H1 (cell line): ENCODE measurements at regions not wholly inside any gene's neighbourhood (a gene's known extent, or its start where the extent isn't known, plus 50 kb on each side); places are given as distances from the start of the nearest gene placed in this dataset.

Experiments
- CTCF ChIA-PET: fragments of 300-600 bp; sonication (Branson Sonifier 250); formaldehyde crosslinking; loops from one replicate; lab custom pipeline; 2021; ENCODE audit not compliant: partially characterized antibody; lab: Charles Lee
- POLR2A ChIA-PET: fragments of 300-600 bp; sonication (Branson Sonifier 250); formaldehyde crosslinking; loops from one replicate; lab custom pipeline; 2021; ENCODE audit warnings: inconsistent platforms; ENCODE audit not compliant: partially characterized antibody; lab: Charles Lee
- DNase-seq, 2 experiments: peaks; one replicate each; pipeline versions ENCODE4 v3.0.0 to v3.0.0-alpha.2; 2010 to 2022; ENCODE audit warnings: low spot score in 2 of 2, low read depth in 1 of 2, mixed read lengths in 1 of 2
- FAIRE-seq: peaks from 2 replicates; lab custom pipeline; 2011; peaks lifted over from hg19 to GRCh38; lab: Jason Lieb, UNC
- H2AFZ ChIP-seq: 2 replicates; pipeline ENCODE4 v1.8.1; 2012; ENCODE audit warnings: low read length, inconsistent platforms
- H2AK5ac ChIP-seq: 2 replicates; pipeline ENCODE4 v1.6.1; 2013; ENCODE audit warnings: low read depth, low read length
- H2BK120ac ChIP-seq: replicated peaks from 2 replicates; pipeline ENCODE3; 2013; ENCODE audit warnings: low read depth, low read length, inconsistent platforms
- H2BK12ac ChIP-seq: 2 replicates; pipeline ENCODE4 v1.6.1; 2013; ENCODE audit warnings: low read depth, low read length
- H2BK15ac ChIP-seq: 2 replicates; pipeline ENCODE4 v1.6.1; 2013; ENCODE audit warnings: low read length
- H2BK20ac ChIP-seq: 2 replicates; pipeline ENCODE4 v1.6.1; 2013; ENCODE audit warnings: low read length
- H2BK5ac ChIP-seq: 2 replicates; pipeline ENCODE4 v1.6.1; 2013; ENCODE audit warnings: low read depth, low read length
- H3K14ac ChIP-seq: 2 replicates; pipeline ENCODE4 v1.6.1; 2013; ENCODE audit warnings: inconsistent platforms; ENCODE audit not compliant: insufficient read length
- H3K18ac ChIP-seq: 2 replicates; pipeline ENCODE4 v1.6.1; 2013; ENCODE audit warnings: low read length; ENCODE audit errors: extremely low read depth
- H3K23ac ChIP-seq: 2 replicates; pipeline ENCODE4 v1.6.1; 2013; ENCODE audit warnings: inconsistent platforms; ENCODE audit not compliant: insufficient read length
- H3K23me2 ChIP-seq: 2 replicates; pipeline ENCODE4 v1.6.1; 2013; ENCODE audit warnings: low read depth, low read length
- H3K27ac ChIP-seq: 2 replicates; pipeline ENCODE4 v1.6.1; 2011; ENCODE audit warnings: low read depth, low read length, inconsistent platforms
- H3K27me3 ChIP-seq, 4 experiments: replicated peaks in 1 of 4; 1 replicate in 1 of 4; 2 replicates in 3 of 4; pipeline versions ENCODE4 v1.6.1 to v1.8.1; 2011 to 2013; ENCODE audit warnings: low read length in 3 of 4, mild to moderate bottlenecking in 3 of 4, inconsistent platforms in 2 of 4, mixed read lengths in 2 of 4, moderate library complexity in 1 of 4; ENCODE audit not compliant: control insufficient read depth in 3 of 4, insufficient read depth in 3 of 4; ENCODE audit errors: extremely low read depth in 1 of 4
- H3K36me3 ChIP-seq, 4 experiments: 2 replicates each; pipeline versions ENCODE4 v1.6.1 to v1.8.1; 2011 to 2013; ENCODE audit warnings: mild to moderate bottlenecking in 4 of 4, low read length in 3 of 4, moderate library complexity in 2 of 4, control low read depth in 1 of 4, inconsistent platforms in 1 of 4; ENCODE audit not compliant: insufficient read depth in 4 of 4, control insufficient read depth in 2 of 4
- H3K4ac ChIP-seq: replicated peaks from 2 replicates; pipeline ENCODE3; 2013; ENCODE audit warnings: low read length, low read depth, mixed read lengths, inconsistent platforms; ENCODE audit not compliant: insufficient read length
- H3K4me1 ChIP-seq, 4 experiments: replicated peaks in 1 of 4; 1 replicate in 1 of 4; 2 replicates in 3 of 4; pipeline versions ENCODE4 v1.6.1 to v1.8.1; 2011 to 2013; ENCODE audit warnings: low read length in 3 of 4, inconsistent platforms in 2 of 4, mixed read lengths in 1 of 4; ENCODE audit not compliant: insufficient read depth in 4 of 4, control insufficient read depth in 3 of 4
- H3K4me2 ChIP-seq, 2 experiments: 2 replicates each; pipeline versions ENCODE4 v1.6.1 to v1.8.1; 2011 to 2013; ENCODE audit warnings: low read depth in 2 of 2, low read length in 2 of 2, control low read depth in 1 of 2, inconsistent platforms in 1 of 2, mild to moderate bottlenecking in 1 of 2; ENCODE audit not compliant: insufficient read depth in 1 of 2
- H3K4me3 ChIP-seq, 4 experiments: fragments of 200-600, 300-600 bp in 1 of 4; sonication (generic), shearing (Covaris generic), sonication (Bioruptor Twin) in 1 of 4; 2 replicates each; pipeline versions ENCODE4 v1.5.1 to v1.8.1; 2011 to 2016; ENCODE audit warnings: low read length in 4 of 4, low read depth in 3 of 4, control low read depth in 2 of 4, inconsistent platforms in 2 of 4, mild to moderate bottlenecking in 2 of 4, mixed read lengths in 1 of 4, moderate library complexity in 1 of 4; ENCODE audit not compliant: insufficient read depth in 2 of 4; ENCODE audit errors: extremely low read depth in 1 of 4
- H3K56ac ChIP-seq: replicated peaks from 2 replicates; pipeline ENCODE3; 2013; ENCODE audit warnings: low read depth, mild to moderate bottlenecking, mixed read lengths, low read length, inconsistent platforms; ENCODE audit not compliant: insufficient read length
- H3K79me1 ChIP-seq: 2 replicates; pipeline ENCODE4 v1.6.1; 2013; ENCODE audit warnings: low read depth, low read length, control low read depth
- H3K79me2 ChIP-seq, 2 experiments: 2 replicates each; pipeline versions ENCODE4 v1.6.1 to v1.8.1; 2012 to 2013; ENCODE audit warnings: low read length in 2 of 2, mild to moderate bottlenecking in 2 of 2, inconsistent platforms in 1 of 2; ENCODE audit not compliant: insufficient read depth in 2 of 2, control insufficient read depth in 1 of 2
- H3K9ac ChIP-seq, 4 experiments: replicated peaks in 1 of 4; 1 replicate in 1 of 4; 2 replicates in 3 of 4; pipeline versions ENCODE4 v1.6.1 to v1.8.1; 2011 to 2013; ENCODE audit warnings: low read depth in 3 of 4, low read length in 3 of 4, control low read depth in 2 of 4, mild to moderate bottlenecking in 2 of 4, moderate library complexity in 2 of 4, inconsistent platforms in 1 of 4; ENCODE audit errors: extremely low read depth in 1 of 4
- H3K9me3 ChIP-seq, 2 experiments: 2 replicates each; pipeline versions ENCODE4 v1.6.1 to v1.8.1; 2012 to 2013; ENCODE audit warnings: mild to moderate bottlenecking in 2 of 2, moderate library complexity in 2 of 2, control low read depth in 1 of 2, inconsistent platforms in 1 of 2, low read depth in 1 of 2, low read length in 1 of 2, mixed read lengths in 1 of 2; ENCODE audit not compliant: insufficient read depth in 2 of 2
- H4K20me1 ChIP-seq, 2 experiments: replicated peaks in 1 of 2; 2 replicates each; pipeline versions ENCODE3 to v1.8.1; 2011 to 2013; ENCODE audit warnings: inconsistent platforms in 2 of 2, low read length in 2 of 2, mild to moderate bottlenecking in 1 of 2; ENCODE audit not compliant: insufficient read depth in 2 of 2, control insufficient read depth in 1 of 2
- H4K5ac ChIP-seq: 2 replicates; pipeline ENCODE4 v1.6.1; 2013; ENCODE audit warnings: low read length, low read depth, mixed read lengths, inconsistent platforms; ENCODE audit not compliant: insufficient read length
- H4K8ac ChIP-seq: 2 replicates; pipeline ENCODE4 v1.8.0; 2013; ENCODE audit warnings: mild to moderate bottlenecking, moderate library complexity, low read length, inconsistent platforms; ENCODE audit not compliant: insufficient read depth; ENCODE audit errors: extremely low read depth
- H4K91ac ChIP-seq: replicated peaks from 2 replicates; pipeline ENCODE3; 2013; ENCODE audit warnings: low read length, mixed read lengths, inconsistent platforms; ENCODE audit not compliant: insufficient read length
- EGR1 ChIP-seq: IDR thresholded peaks from 2 replicates; pipeline ENCODE4 v1.6.1; 2011; ENCODE audit warnings: low read depth, low read length, borderline replicate concordance
- EP300 ChIP-seq, 2 experiments: IDR thresholded peaks; 1 replicate in 1 of 2; 2 replicates in 1 of 2; pipeline ENCODE4 v1.6.1; 2011 to 2012; ENCODE audit warnings: low read depth in 2 of 2, low read length in 2 of 2, mild to moderate bottlenecking in 2 of 2, borderline replicate concordance in 1 of 2, inconsistent platforms in 1 of 2, moderate library complexity in 1 of 2
- GTF2F1 ChIP-seq: IDR thresholded peaks from 2 replicates; pipeline ENCODE4 v1.6.1; 2012; ENCODE audit warnings: low read depth, low read length, improper control_type of control experiment, borderline replicate concordance
- HDAC2 ChIP-seq, 2 experiments: fragments of 300-600 bp in 1 of 2; sonication (generic) in 1 of 2; IDR thresholded peaks; 2 replicates each; pipeline ENCODE4 v1.6.1; 2011 to 2012; ENCODE audit warnings: low read depth in 2 of 2, low read length in 2 of 2, mild to moderate bottlenecking in 2 of 2, moderate library complexity in 2 of 2, borderline replicate concordance in 1 of 2, inconsistent platforms in 1 of 2
- JUN ChIP-seq: IDR thresholded peaks from 2 replicates; pipeline ENCODE4 v1.6.1; 2011; ENCODE audit warnings: low read depth, mild to moderate bottlenecking, improper control_type of control experiment, low read length
- KDM4A ChIP-seq: IDR thresholded peaks from one replicate; pipeline ENCODE4 v1.7.1; 2012; ENCODE audit warnings: low read depth, mild to moderate bottlenecking, moderate library complexity, low read length, inconsistent platforms; ENCODE audit not compliant: severe bottlenecking
- MAFK ChIP-seq: IDR thresholded peaks from 2 replicates; pipeline ENCODE4 v1.6.1; 2012; ENCODE audit warnings: low read depth, mild to moderate bottlenecking, improper control_type of control experiment, low read length
- MAX ChIP-seq: IDR thresholded peaks from 2 replicates; pipeline ENCODE4 v1.6.1; 2012; ENCODE audit warnings: inconsistent platforms
- RAD21 ChIP-seq, 2 experiments: IDR thresholded peaks in 1 of 2; conservative IDR thresholded peaks in 1 of 2; 2 replicates each; pipeline ENCODE4 v1.6.1; 2011; ENCODE audit warnings: low read depth in 2 of 2, low read length in 2 of 2, improper control_type of control experiment in 1 of 2, inconsistent platforms in 1 of 2, mild to moderate bottlenecking in 1 of 2, moderate library complexity in 1 of 2
- RBBP5 ChIP-seq: IDR thresholded peaks from 2 replicates; pipeline ENCODE4 v1.7.1; 2012; ENCODE audit warnings: low read depth, mild to moderate bottlenecking, inconsistent platforms, low read length, moderate library complexity, borderline replicate concordance
- SIX5 ChIP-seq: IDR thresholded peaks from 2 replicates; pipeline ENCODE4 v1.6.1; 2011; ENCODE audit warnings: mild to moderate bottlenecking, low read depth, low read length
- SP4 ChIP-seq: IDR thresholded peaks from 2 replicates; pipeline ENCODE4 v1.6.1; 2012; ENCODE audit warnings: low read length, inconsistent platforms
- TAF7 ChIP-seq: optimal IDR thresholded peaks from 2 replicates; pipeline ENCODE3; 2011; ENCODE audit warnings: low read depth, mild to moderate bottlenecking, inconsistent platforms, low read length, moderate library complexity, borderline replicate concordance
- WGBS, 2 experiments: shearing (Covaris generic) in 1 of 2; methylation state at CpG; one replicate each; pipeline versions ENCODE4 v1.1.6 to v1.1.7; 2013 to 2015; ENCODE audit warnings: low lambda C conversion rate in 2 of 2, mixed read lengths in 2 of 2, inconsistent platforms in 1 of 2, low coverage in 1 of 2, missing lambda C conversion rate in 1 of 2; ENCODE audit not compliant: insufficient replicate concordance in 2 of 2, insufficient coverage in 1 of 2, insufficient read length in 1 of 2; ENCODE audit errors: extremely low coverage in 1 of 2, missing lambda C conversion rate in 1 of 2; 5-methylcytosine and 5-hydroxymethylcytosine counted together

GRCh38 chr2:147003081-147003480, 841.7 kb upstream of the ACVR2A start:
- H3K9ac ChIP-seq = no peak overlapping the region
- H3K14ac ChIP-seq = no peak overlapping the region
- DNase-seq (no peak), FAIRE-seq (no peak)
- no peaks in the 10 kb centered on the region for H3K79me1 ChIP-seq
- POLR2A ChIA-PET = no interaction called here
- WGBS, 2 experiments = 94% methylated on average over 2 of the region's 2 CpGs; no CpG with 5 or more reads in 1 of the 2 experiments
- H3K23ac ChIP-seq = no peak overlapping the region
- no peaks in the 10 kb centered on the region for H3K4me1 ChIP-seq
- no peak overlapping the region for H4K5ac ChIP-seq
- no peaks in the 10 kb centered on the region for H3K9me3 ChIP-seq
- no peak overlapping the region for H3K56ac ChIP-seq
- H4K20me1 ChIP-seq = no peaks in the 10 kb centered on the region
- no peak overlapping the region for H4K91ac ChIP-seq
- no peak overlapping the region for H3K4me2 ChIP-seq
- CTCF ChIA-PET = interaction anchor here (1.0 to 1.2 kb wide), 2 partner anchors 14 to 269 kb away, joined by 3 to 5 read pairs; no protein-coding TSS in a partner anchor
- no peak overlapping the region for H2BK5ac ChIP-seq
- H2AFZ ChIP-seq = no peak overlapping the region
- H3K18ac ChIP-seq = no peak overlapping the region
- H4K8ac ChIP-seq = no peak overlapping the region
- no peaks in the 10 kb centered on the region for H3K23me2 ChIP-seq
- no peaks in the 10 kb centered on the region for H3K36me3 ChIP-seq
- no peak overlapping the region for H2AK5ac ChIP-seq
- peak overlapping the region; percentile 53 for H3K4ac ChIP-seq
- no peak overlapping the region for H3K4me3 ChIP-seq
- no peaks in the 10 kb centered on the region for H3K79me2 ChIP-seq
- no peak overlapping the region for H2BK20ac ChIP-seq
- H2BK12ac ChIP-seq = no peak overlapping the region
- H2BK120ac ChIP-seq = no peak overlapping the region
- no peak overlapping the region for H3K27ac ChIP-seq
- no peaks in the 10 kb centered on the region; a peak in 1 of 7 replicates for H3K27me3 ChIP-seq
- no peak overlapping the region for H2BK15ac ChIP-seq
- TF ChIP-seq EP300 (IDR thresholded peaks at IDR 0.05; ENCODE audit: borderline replicate concordance in 1 of 2, low read depth in 2 of 2, low read length in 2 of 2) = no peak
- no peak for TF ChIP-seq RAD21 (IDR thresholded peaks at IDR 0.05 in 1 of 2, conservative IDR thresholded peaks at IDR 0.05 in 1 of 2; ENCODE audit: low read depth in 2 of 2, low read length in 2 of 2)
- no peak for TF ChIP-seq EGR1
- no peak for TF ChIP-seq MAFK
- TF ChIP-seq SP4 = no peak
- no peak for TF ChIP-seq SIX5
- no peak for TF ChIP-seq TAF7
- TF ChIP-seq RBBP5 = no peak
- TF ChIP-seq MAX = no peak
- TF ChIP-seq KDM4A = no peak
- no peak for TF ChIP-seq GTF2F1
- no peak for TF ChIP-seq HDAC2 (IDR thresholded peaks at IDR 0.05; ENCODE audit: borderline replicate concordance in 1 of 2, low read depth in 2 of 2, low read length in 2 of 2)
- no peak for TF ChIP-seq JUN
